ENCODE measurements at regions not wholly inside any gene's neighbourhood (a gene's known extent, or its start where the extent isn't known, plus 50 kb on each side); places are given as distances from the start of the nearest gene placed in this dataset.

GRCh38 chr17:79668344-79669250 is 57.7 kb upstream of the RBFOX3 start:
- Histone ChIP-seq H3K27me3 (ENCODE audit: control insufficient read depth, insufficient read depth, low read length) (peaks cover 10% of the 10 kb centered on the region), H3K4me1 (ENCODE audit: control insufficient read depth, insufficient read depth, low read length) (no peaks in the 10 kb centered on the region), H3K27ac (ENCODE audit: low read length) (no peak overlapping the region), H3K36me3 (ENCODE audit: control insufficient read depth, insufficient read depth, low read length) (no peaks in the 10 kb centered on the region), H3K9me3 (ENCODE audit: control insufficient read depth, insufficient read depth, low read length) (peaks cover 6% of the 10 kb centered on the region), H3K4me3 (ENCODE audit: low read length) (no peak overlapping the region)
- no peak for TF ChIP-seq CTCF (IDR thresholded peaks at IDR 0.05)
- 70% methylated on average over 17 of the region's 17 CpGs for WGBS (ENCODE audit: insufficient coverage)
- no peak overlapping the region for H3K4me3 Mint-ChIP-seq
- H3K9me3 Mint-ChIP-seq = peaks cover 2 to 3% of the 10 kb centered on the region in 2 donors
- H3K36me3 Mint-ChIP-seq = no peaks in the 10 kb centered on the region
- ATAC-seq (no peak), DNase-seq (no peak)
- H3K4me1 Mint-ChIP-seq = peaks cover 0 to 8% of the 10 kb centered on the region in 2 donors
- intact Hi-C loops (cut with micrococcal nuclease) = no loop called here
- H3K27me3 Mint-ChIP-seq (ENCODE audit: low read depth in 2 of 2) = peaks cover 34 to 35% of the 10 kb centered on the region in 2 donors
- H3K27ac Mint-ChIP-seq = no peak overlapping the region

GRCh38 chr17:79667746-79668145 is 56.9 kb upstream of the RBFOX3 start:
- H3K4me3 ChIP-seq (ENCODE audit: low read length) = no peak overlapping the region
- H3K27ac ChIP-seq (ENCODE audit: low read length) = no peak overlapping the region
- ATAC-seq (no peak), DNase-seq (no peak)
- H3K4me1 ChIP-seq (ENCODE audit: control insufficient read depth, insufficient read depth, low read length) = no peaks in the 10 kb centered on the region
- no peak overlapping the region for H3K27ac Mint-ChIP-seq
- H3K9me3 Mint-ChIP-seq = no peaks in the 10 kb centered on the region
- intact Hi-C loops (cut with micrococcal nuclease) = no loop called here
- no peak overlapping the region for H3K4me3 Mint-ChIP-seq
- peaks cover 0 to 8% of the 10 kb centered on the region in 2 donors for H3K4me1 Mint-ChIP-seq
- no peaks in the 10 kb centered on the region for H3K36me3 ChIP-seq (ENCODE audit: control insufficient read depth, insufficient read depth, low read length)
- H3K36me3 Mint-ChIP-seq = no peaks in the 10 kb centered on the region
- WGBS (ENCODE audit: insufficient coverage) = 85% methylated on average over 8 of the region's 8 CpGs
- peaks cover 10% of the 10 kb centered on the region for H3K27me3 ChIP-seq (ENCODE audit: control insufficient read depth, insufficient read depth, low read length)
- H3K27me3 Mint-ChIP-seq (ENCODE audit: low read depth in 2 of 2) = peaks cover 38 to 40% of the 10 kb centered on the region in 2 donors
- H3K9me3 ChIP-seq (ENCODE audit: control insufficient read depth, insufficient read depth, low read length) = no peaks in the 10 kb centered on the region
- TF ChIP-seq CTCF (IDR thresholded peaks at IDR 0.05) = no peak

GRCh38 chr17:79667121-79667715 is 56.4 kb upstream of the RBFOX3 start:
- no peaks in the 10 kb centered on the region for H3K9me3 Mint-ChIP-seq
- peaks cover 10% of the 10 kb centered on the region for H3K27me3 ChIP-seq (ENCODE audit: control insufficient read depth, insufficient read depth, low read length)
- no peak overlapping the region for H3K27ac ChIP-seq (ENCODE audit: low read length)
- TF ChIP-seq CTCF (IDR thresholded peaks at IDR 0.05) = no peak
- DNase-seq (no peak), ATAC-seq (no peak)
- H3K36me3 Mint-ChIP-seq = no peaks in the 10 kb centered on the region
- no peaks in the 10 kb centered on the region for H3K4me1 ChIP-seq (ENCODE audit: control insufficient read depth, insufficient read depth, low read length)
- no peaks in the 10 kb centered on the region for H3K36me3 ChIP-seq (ENCODE audit: control insufficient read depth, insufficient read depth, low read length)
- H3K27ac Mint-ChIP-seq = no peak overlapping the region
- H3K27me3 Mint-ChIP-seq (ENCODE audit: low read depth in 2 of 2) = peaks cover 35 to 38% of the 10 kb centered on the region in 2 donors
- H3K9me3 ChIP-seq (ENCODE audit: control insufficient read depth, insufficient read depth, low read length) = no peaks in the 10 kb centered on the region
- 87% methylated on average over 14 of the region's 14 CpGs for WGBS (ENCODE audit: insufficient coverage)
- H3K4me3 ChIP-seq (ENCODE audit: low read length) = no peak overlapping the region
- H3K4me1 Mint-ChIP-seq = peaks cover 0 to 8% of the 10 kb centered on the region in 2 donors
- intact Hi-C loops (cut with micrococcal nuclease) = no loop called here
- H3K4me3 Mint-ChIP-seq = no peak overlapping the region
